PC-9 (cell line): ENCODE measurements at regions not wholly inside any gene's neighbourhood (a gene's known extent, or its start where the extent isn't known, plus 50 kb on each side); places are given as distances from the start of the nearest gene placed in this dataset.

Experiments
- EZH2 ChIP-seq: fragments of 200-600 bp; sonication (generic); IDR thresholded peaks from 2 replicates; pipeline ENCODE4 v1.8.0; 2017; ENCODE audit warnings: antibody characterized with exemption, low read depth
- TF ChIP-seq, protein P1 (sequence below): fragments of 200-600 bp; sonication (generic); conservative IDR thresholded peaks from 2 replicates; pipeline ENCODE4 v1.6.1; 2017; ENCODE audit warnings: mixed run types, antibody characterized with exemption, mild to moderate bottlenecking, moderate library complexity

DNA sequence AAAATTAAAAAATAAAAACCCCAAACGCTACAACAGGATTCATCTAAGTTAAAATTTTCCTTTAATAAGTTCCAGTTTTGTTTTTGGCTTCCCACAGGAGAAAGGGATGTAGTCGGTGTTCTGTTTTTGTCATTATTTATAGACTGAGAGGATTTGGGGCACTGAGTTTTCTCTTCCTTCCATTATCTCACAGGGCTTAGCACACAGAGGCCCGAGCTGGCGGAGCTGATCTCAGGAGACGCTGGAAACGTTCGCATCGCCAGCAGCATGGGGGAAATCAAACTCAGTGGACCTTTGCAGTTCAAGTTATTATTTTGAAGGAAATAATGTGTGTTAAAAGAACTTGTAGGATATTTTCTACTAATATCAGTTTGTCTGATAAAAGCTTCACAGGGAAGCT, 669.7 kb upstream of the SALL3 start:
- TF ChIP-seq EZH2: no peak
- TF ChIP-seq, protein P1, sequence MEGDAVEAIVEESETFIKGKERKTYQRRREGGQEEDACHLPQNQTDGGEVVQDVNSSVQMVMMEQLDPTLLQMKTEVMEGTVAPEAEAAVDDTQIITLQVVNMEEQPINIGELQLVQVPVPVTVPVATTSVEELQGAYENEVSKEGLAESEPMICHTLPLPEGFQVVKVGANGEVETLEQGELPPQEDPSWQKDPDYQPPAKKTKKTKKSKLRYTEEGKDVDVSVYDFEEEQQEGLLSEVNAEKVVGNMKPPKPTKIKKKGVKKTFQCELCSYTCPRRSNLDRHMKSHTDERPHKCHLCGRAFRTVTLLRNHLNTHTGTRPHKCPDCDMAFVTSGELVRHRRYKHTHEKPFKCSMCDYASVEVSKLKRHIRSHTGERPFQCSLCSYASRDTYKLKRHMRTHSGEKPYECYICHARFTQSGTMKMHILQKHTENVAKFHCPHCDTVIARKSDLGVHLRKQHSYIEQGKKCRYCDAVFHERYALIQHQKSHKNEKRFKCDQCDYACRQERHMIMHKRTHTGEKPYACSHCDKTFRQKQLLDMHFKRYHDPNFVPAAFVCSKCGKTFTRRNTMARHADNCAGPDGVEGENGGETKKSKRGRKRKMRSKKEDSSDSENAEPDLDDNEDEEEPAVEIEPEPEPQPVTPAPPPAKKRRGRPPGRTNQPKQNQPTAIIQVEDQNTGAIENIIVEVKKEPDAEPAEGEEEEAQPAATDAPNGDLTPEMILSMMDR: no peak
